Adrenal gland (tissue), 9 donors: ENCODE measurements at regions not wholly inside any gene's neighbourhood (a gene's known extent, or its start where the extent isn't known, plus 50 kb on each side); places are given as distances from the start of the nearest gene placed in this dataset.

Experiments used
- DNase-seq, 7 donors: peaks; one replicate each; pipeline ENCODE4 v3.0.0-alpha.2; 2019 to 2020
- H3K27ac ChIP-seq, 5 donors: fragments of 200-600 bp; sonication (generic) in 4 of 5; 1 replicate in 3 of 5; 2 replicates in 2 of 5; pipeline versions ENCODE4 v1.5.1 to v1.8.0; 2016 to 2020; ENCODE audit warnings: mild to moderate bottlenecking in 1 of 5
- H3K27me3 ChIP-seq: fragments of 200-600 bp; 2 replicates; pipeline ENCODE4 v1.8.0; 2021
- H3K36me3 ChIP-seq, 2 donors: fragments of 200-600 bp; replicated peaks in 1 of 2; 1 replicate in 1 of 2; 2 replicates in 1 of 2; pipeline versions ENCODE4 v1.5.1 to v1.8.0; 2018 to 2022
- H3K4me1 ChIP-seq, 2 donors: fragments of 200-600 bp; replicated peaks in 1 of 2; 1 replicate in 1 of 2; 2 replicates in 1 of 2; pipeline versions ENCODE4 v1.5.1 to v1.8.0; 2018 to 2021
- H3K4me3 ChIP-seq, 4 donors: fragments of 200-600 bp; sonication (generic) in 3 of 4; one replicate each; pipeline ENCODE4 v1.5.1; 2016 to 2018
- H3K9me3 ChIP-seq, 3 donors: fragments of 200-600 bp; sonication (generic) in 1 of 3; replicated peaks in 1 of 3; 1 replicate in 2 of 3; 2 replicates in 1 of 3; pipeline versions ENCODE4 v1.5.1 to v1.8.0; 2016 to 2021
- POLR2A ChIP-seq, 2 donors: fragments of 450-650 bp; IDR thresholded peaks; one replicate each; pipeline ENCODE4 v1.6.1; 2017; ENCODE audit warnings: antibody characterized with exemption in 2 of 2, mild to moderate bottlenecking in 2 of 2, moderate library complexity in 1 of 2
- WGBS, 4 donors: extraction: QIAGEN DNeasy Blood & Tissue Kit in 2 of 4; methylation state at CpG; one replicate each; pipeline versions ENCODE4 v1.1.5 to v1.1.7; 2013 to 2017; 5-methylcytosine and 5-hydroxymethylcytosine counted together
- intact Hi-C, 2 donors: fragments of 100-400 bp; cut with DNase I; formaldehyde crosslinking; loops; one replicate each; pipeline versions ENCODE4 v1.14.1 to v1.15.0; 2022 to 2023
- TF ChIP-seq, protein P1 (sequence below), 6 experiments: fragments of 450-650 bp in 4 of 6; fragments of 200-600 bp in 2 of 6; sonication (generic) in 1 of 6; IDR thresholded peaks; 1 replicate in 5 of 6; 2 replicates in 1 of 6; pipeline versions ENCODE4 v1.5.1 to v1.8.0; 2016 to 2021; ENCODE audit warnings: antibody characterized with exemption in 6 of 6, mild to moderate bottlenecking in 2 of 6, moderate library complexity in 1 of 6
- donor health status: healthy with polysubstance abuse.
- donor health status: Bipolar disorder and iron deficiency.
- donor health status: DM: yes; HTN: yes; CAD: no.
- donor health status: DM: no; HTN: no; CAD: no.
- donor health status: DM: no; HTN: no; CAD: no.

GRCh38 chrX:109848461-109849050, 115.5 kb upstream of the ACSL4 start:
- Histone ChIP-seq H3K36me3 (no peaks in the 10 kb centered on the region), H3K27ac (no peak overlapping the region), H3K4me1 (no peaks in the 10 kb centered on the region), H3K27me3 (no peaks in the 10 kb centered on the region), H3K9me3 (no peaks in the 10 kb centered on the region), H3K4me3 (no peak overlapping the region)
- intact Hi-C loops: no loop called here
- TF ChIP-seq, protein P1, sequence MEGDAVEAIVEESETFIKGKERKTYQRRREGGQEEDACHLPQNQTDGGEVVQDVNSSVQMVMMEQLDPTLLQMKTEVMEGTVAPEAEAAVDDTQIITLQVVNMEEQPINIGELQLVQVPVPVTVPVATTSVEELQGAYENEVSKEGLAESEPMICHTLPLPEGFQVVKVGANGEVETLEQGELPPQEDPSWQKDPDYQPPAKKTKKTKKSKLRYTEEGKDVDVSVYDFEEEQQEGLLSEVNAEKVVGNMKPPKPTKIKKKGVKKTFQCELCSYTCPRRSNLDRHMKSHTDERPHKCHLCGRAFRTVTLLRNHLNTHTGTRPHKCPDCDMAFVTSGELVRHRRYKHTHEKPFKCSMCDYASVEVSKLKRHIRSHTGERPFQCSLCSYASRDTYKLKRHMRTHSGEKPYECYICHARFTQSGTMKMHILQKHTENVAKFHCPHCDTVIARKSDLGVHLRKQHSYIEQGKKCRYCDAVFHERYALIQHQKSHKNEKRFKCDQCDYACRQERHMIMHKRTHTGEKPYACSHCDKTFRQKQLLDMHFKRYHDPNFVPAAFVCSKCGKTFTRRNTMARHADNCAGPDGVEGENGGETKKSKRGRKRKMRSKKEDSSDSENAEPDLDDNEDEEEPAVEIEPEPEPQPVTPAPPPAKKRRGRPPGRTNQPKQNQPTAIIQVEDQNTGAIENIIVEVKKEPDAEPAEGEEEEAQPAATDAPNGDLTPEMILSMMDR (IDR thresholded peaks at IDR 0.05): no peak
- no peak for TF ChIP-seq POLR2A (IDR thresholded peaks at IDR 0.05)
- 42 to 59% (median 50%) methylated on average over 4 of the region's 4 CpGs for WGBS, 4 donors
- no peak for DNase-seq

GRCh38 chrX:109854096-109854495, 121.0 kb upstream of the ACSL4 start:
- TF ChIP-seq, protein P1 (IDR thresholded peaks at IDR 0.05): no peak
- TF ChIP-seq POLR2A (IDR thresholded peaks at IDR 0.05): no peak
- intact Hi-C loops: loop anchor here (5.0 to 10.0 kb wide), 2 partner anchors 137 to 139 kb away; no protein-coding TSS in a partner anchor
- no peaks in the 10 kb centered on the region for H3K4me1 ChIP-seq
- no peaks in the 10 kb centered on the region for H3K36me3 ChIP-seq
- H3K27me3 ChIP-seq: no peaks in the 10 kb centered on the region
- no peak for DNase-seq
- no peaks in the 10 kb centered on the region for H3K9me3 ChIP-seq
- no peak overlapping the region for H3K4me3 ChIP-seq
- H3K27ac ChIP-seq: no peak overlapping the region

GRCh38 chrX:109855501-109855900, 122.4 kb upstream of the ACSL4 start:
- no peak overlapping the region for H3K27ac ChIP-seq
- H3K27me3 ChIP-seq: no peaks in the 10 kb centered on the region
- no peaks in the 10 kb centered on the region for H3K9me3 ChIP-seq
- no peak for DNase-seq
- no peaks in the 10 kb centered on the region for H3K4me1 ChIP-seq
- no peaks in the 10 kb centered on the region for H3K36me3 ChIP-seq
- 30 to 44% (median 42%) methylated on average over 1 of the region's 1 CpG for WGBS, 4 donors
- no peak overlapping the region for H3K4me3 ChIP-seq
- intact Hi-C loops: loop anchor here in 1 of 2 donors (10.0 kb wide), 1 partner anchor 141 kb away; no protein-coding TSS in a partner anchor
- TF ChIP-seq POLR2A (IDR thresholded peaks at IDR 0.05): no peak
- TF ChIP-seq, protein P1 (IDR thresholded peaks at IDR 0.05): no peak

GRCh38 chrX:109856974-109857373, 123.9 kb upstream of the ACSL4 start:
- WGBS, 4 donors: 5 to 23% (median 14%) methylated on average over 5 of the region's 5 CpGs
- no peak overlapping the region for H3K4me3 ChIP-seq
- intact Hi-C loops: loop anchor here in 1 of 2 donors (10.0 kb wide), 1 partner anchor 142 kb away; no protein-coding TSS in a partner anchor

More at GRCh38 chrX:109856974-109857373, 123.9 kb upstream of the ACSL4 start:
- Histone ChIP-seq H3K4me1 (no peaks in the 10 kb centered on the region), H3K9me3 (no peaks in the 10 kb centered on the region), H3K27me3 (no peaks in the 10 kb centered on the region), H3K36me3 (no peaks in the 10 kb centered on the region), H3K27ac (no peak overlapping the region)
- TF ChIP-seq POLR2A (IDR thresholded peaks at IDR 0.05): no peak
- TF ChIP-seq, protein P1 (IDR thresholded peaks at IDR 0.05): peak; percentile 71 to 90 (median 77)
- DNase-seq: peak in 1 of 7 donors; percentile 21
